A549 (cell line): ENCODE measurements at regions not wholly inside any gene's neighbourhood (a gene's known extent, or its start where the extent isn't known, plus 50 kb on each side); places are given as distances from the start of the nearest gene placed in this dataset.

Source experiments
- ATAC-seq, 2 experiments: fragments of 200-7000 bp in 1 of 2; fragments of >200 bp in 1 of 2; cut with Nextera tagmentation in 1 of 2; cut with Tn5 transposase in 1 of 2; 3 replicates each; pipeline versions ENCODE4 v1.8.0 to v1.9.1; 2018 to 2020; ENCODE audit warnings: mild to moderate bottlenecking in 1 of 2, moderate library complexity in 1 of 2
- CTCF ChIA-PET: fragments of 300-600 bp; sonication (Branson Sonifier 250); formaldehyde crosslinking; extraction: SDS; loops from one replicate; lab custom pipeline; 2021; ENCODE audit warnings: antibody characterized with exemption, inconsistent platforms; lab: Yijun Ruan, JAX
- POLR2A ChIA-PET: fragments of 350-600 bp; formaldehyde crosslinking; extraction: SDS; loops from one replicate; lab custom pipeline; 2021; ENCODE audit warnings: antibody characterized with exemption, inconsistent platforms; lab: Yijun Ruan, JAX
- DNase-seq, 2 experiments: peaks; one replicate each; pipeline versions ENCODE4 v3.0.0 to v3.0.0-alpha.2; 2011 to 2016; ENCODE audit warnings: low read depth in 1 of 2, low spot score in 1 of 2
- FAIRE-seq: peaks from 2 replicates; lab custom pipeline; 2011; peaks lifted over from hg19 to GRCh38; lab: Jason Lieb, UNC
- H3K27ac ChIP-seq, 2 experiments: fragments of >200 bp; sonication (Bioruptor Twin); formaldehyde crosslinking; 3 replicates each; pipeline ENCODE4 v1.5.1; 2016 to 2017
- H3K4me1 ChIP-seq: fragments of >200 bp; sonication (Bioruptor Twin); formaldehyde crosslinking; 3 replicates; pipeline ENCODE4 v1.6.1; 2016
- H3K4me2 ChIP-seq: fragments of >200 bp; sonication (Bioruptor Twin); formaldehyde crosslinking; 3 replicates; pipeline ENCODE4 v1.6.1; 2016
- H3K4me3 ChIP-seq: fragments of >200 bp; sonication (Bioruptor Twin); formaldehyde crosslinking; 3 replicates; pipeline ENCODE4 v1.5.1; 2016
- H3K9me3 ChIP-seq: fragments of >200 bp; sonication (Bioruptor Twin); formaldehyde crosslinking; 3 replicates; pipeline ENCODE4 v1.6.1; 2016
- CBX8 ChIP-seq: fragments of 200-600 bp; sonication (generic); IDR thresholded peaks from 2 replicates; pipeline ENCODE4 v1.6.1; 2016
- CEBPB ChIP-seq, 2 experiments: fragments of >200 bp in 1 of 2; sonication (Bioruptor Twin) in 1 of 2; formaldehyde crosslinking in 1 of 2; IDR thresholded peaks; 2 replicates each; pipeline ENCODE4 v1.6.1; 2012 to 2016
- CHD2 ChIP-seq: fragments of 150-350 bp; IDR thresholded peaks from 2 replicates; pipeline ENCODE4 v1.6.1; 2014; ENCODE audit warnings: low read length; ENCODE audit not compliant: partially characterized antibody
- EHF ChIP-seq: fragments of 250-450 bp; sonication (Bioruptor Pico); IDR thresholded peaks from 2 replicates; pipeline ENCODE4 v1.5.0; 2020; ENCODE audit warnings: mild to moderate bottlenecking
- EHMT2 ChIP-seq: fragments of 200-600 bp; sonication (generic); IDR thresholded peaks from 2 replicates; pipeline ENCODE4 v1.6.1; 2016; ENCODE audit warnings: antibody characterized with exemption, low read depth, mild to moderate bottlenecking, moderate library complexity
- EP300 ChIP-seq, 2 experiments: fragments of >200 bp; sonication (Bioruptor Twin); formaldehyde crosslinking; IDR thresholded peaks; 2 replicates in 1 of 2; 3 replicates in 1 of 2; pipeline ENCODE4 v1.6.1; 2016 to 2017
- FOSL2 ChIP-seq, 2 experiments: fragments of 450-650 bp in 1 of 2; fragments of >200 bp in 1 of 2; sonication (Bioruptor Twin) in 1 of 2; formaldehyde crosslinking; IDR thresholded peaks; 2 replicates each; pipeline versions ENCODE4 v1.5.0 to v1.6.1; 2016 to 2020; ENCODE audit warnings: mild to moderate bottlenecking in 1 of 2, moderate library complexity in 1 of 2
- FOXS1 ChIP-seq: fragments of 250-450 bp; sonication (Bioruptor Pico); IDR thresholded peaks from 2 replicates; pipeline ENCODE4 v1.5.0; 2020; ENCODE audit warnings: mild to moderate bottlenecking, moderate library complexity
- GATA3 ChIP-seq: IDR thresholded peaks from 2 replicates; pipeline ENCODE4 v1.6.1; 2012; ENCODE audit warnings: borderline replicate concordance
- HDAC2 ChIP-seq: fragments of 200-600 bp; sonication (generic); IDR thresholded peaks from 2 replicates; pipeline ENCODE4 v1.6.1; 2016
- HES2 ChIP-seq: fragments of >200 bp; sonication (Bioruptor Twin); formaldehyde crosslinking; IDR thresholded peaks from 2 replicates; pipeline ENCODE4 v1.6.1; 2016
- HEYL ChIP-seq: fragments of 250-450 bp; sonication (Bioruptor Pico); IDR thresholded peaks from 2 replicates; pipeline ENCODE4 v1.8.0; 2021; ENCODE audit warnings: mild to moderate bottlenecking, moderate library complexity
- HOXA7 ChIP-seq: fragments of 250-450 bp; sonication (Bioruptor Pico); IDR thresholded peaks from 2 replicates; pipeline ENCODE4 v1.5.0; 2020; ENCODE audit warnings: mild to moderate bottlenecking, moderate library complexity
- HOXB13 ChIP-seq: fragments of 250-450 bp; sonication (Bioruptor Pico); IDR thresholded peaks from 2 replicates; pipeline ENCODE4 v1.5.0; 2020; ENCODE audit warnings: low read depth, mild to moderate bottlenecking, moderate library complexity
- HOXB5 ChIP-seq: fragments of 250-450 bp; sonication (Bioruptor Pico); IDR thresholded peaks from 2 replicates; pipeline ENCODE4 v1.5.0; 2020; ENCODE audit warnings: mild to moderate bottlenecking, moderate library complexity
- JUN ChIP-seq, 2 experiments: fragments of >200 bp; sonication (Bioruptor Twin); formaldehyde crosslinking; IDR thresholded peaks; 2 replicates in 1 of 2; 3 replicates in 1 of 2; pipeline ENCODE4 v1.6.1; 2016 to 2017
- JUNB ChIP-seq: fragments of >200 bp; sonication (Bioruptor Twin); formaldehyde crosslinking; IDR thresholded peaks from 2 replicates; pipeline ENCODE4 v1.6.1; 2016
- KDM1A ChIP-seq: fragments of 200-600 bp; sonication (generic); IDR thresholded peaks from 2 replicates; pipeline ENCODE4 v1.6.1; 2016; ENCODE audit warnings: low read depth, mild to moderate bottlenecking
- KDM5A ChIP-seq: fragments of 200-600 bp; sonication (generic); IDR thresholded peaks from 2 replicates; pipeline ENCODE4 v1.6.1; 2016; ENCODE audit warnings: antibody characterized with exemption, mild to moderate bottlenecking
- MAFK ChIP-seq: fragments of 450-650 bp; IDR thresholded peaks from 2 replicates; pipeline ENCODE4 v1.6.1; 2014; ENCODE audit not compliant: partially characterized antibody
- MAZ ChIP-seq: fragments of 150-350 bp; IDR thresholded peaks from 2 replicates; pipeline ENCODE4 v1.6.1; 2014; ENCODE audit warnings: antibody characterized with exemption, low read depth, low read length, borderline replicate concordance
- MYC ChIP-seq: IDR thresholded peaks from 2 replicates; pipeline ENCODE4 v1.6.1; 2012; ENCODE audit warnings: mild to moderate bottlenecking, inconsistent platforms, low read length, improper control_type of control experiment, borderline replicate concordance
- NFE2L2 ChIP-seq: fragments of 150-350 bp; conservative IDR thresholded peaks from 2 replicates; pipeline ENCODE4 v1.6.1; 2014; ENCODE audit warnings: low read length
- NR3C1 ChIP-seq: fragments of >200 bp; sonication (Bioruptor Twin); formaldehyde crosslinking; IDR thresholded peaks from 3 replicates; pipeline ENCODE4 v1.6.1; 2017
- POLR2AphosphoS2 ChIP-seq: conservative IDR thresholded peaks from 2 replicates; pipeline ENCODE4 v1.6.1; 2012; ENCODE audit warnings: low read length, improper control_type of control experiment, inconsistent platforms
- TP53 ChIP-seq: fragments of 250-450 bp; sonication (Bioruptor Pico); IDR thresholded peaks from 2 replicates; pipeline ENCODE4 v1.5.0; 2021; ENCODE audit warnings: mild to moderate bottlenecking, moderate library complexity
- ZFP36 ChIP-seq: fragments of 450-650 bp; IDR thresholded peaks from 2 replicates; pipeline ENCODE4 v1.6.1; 2014; ENCODE audit warnings: borderline replicate concordance; ENCODE audit not compliant: partially characterized antibody
- ZNF302 ChIP-seq: fragments of 250-450 bp; sonication (Bioruptor Pico); IDR thresholded peaks from 2 replicates; pipeline ENCODE4 v1.9.0; 2021; ENCODE audit warnings: inconsistent platforms, mild to moderate bottlenecking, moderate library complexity
- ZSCAN20 ChIP-seq: fragments of 250-450 bp; sonication (Bioruptor Pico); IDR thresholded peaks from 2 replicates; pipeline ENCODE4 v1.8.0; 2022; ENCODE audit warnings: mild to moderate bottlenecking, moderate library complexity
- WGBS: methylation state at CpG from one replicate; pipeline ENCODE4 v1.1.6; 2017; ENCODE audit errors: missing lambda C conversion rate; 5-methylcytosine and 5-hydroxymethylcytosine counted together
- TF ChIP-seq, protein P1 (sequence below): IDR thresholded peaks from 2 replicates; pipeline ENCODE4 v1.6.1; 2012
- TF ChIP-seq, protein P2 (sequence below): fragments of 250-450 bp; sonication (Bioruptor Pico); IDR thresholded peaks from 2 replicates; pipeline ENCODE4 v1.5.0; 2020; ENCODE audit warnings: low read depth, mild to moderate bottlenecking, moderate library complexity
- TF ChIP-seq, protein P3 (sequence below): fragments of 150-350 bp; IDR thresholded peaks from 2 replicates; pipeline ENCODE4 v1.6.1; 2014; ENCODE audit warnings: low read depth, mild to moderate bottlenecking, low read length

GRCh38 chr2:198285216-198285615, 480.8 kb downstream of the PLCL1 start:
- DNase-seq (no peak), FAIRE-seq (no peak), ATAC-seq (0 out of 6 replicates have a peak, but pooled peaks of 1 of the 2 experiments have one; percentile 19)
- Histone ChIP-seq H3K9me3 (no peaks in the 10 kb centered on the region), H3K4me2 (no peak overlapping the region), H3K27ac (no peak overlapping the region), H3K4me1 (no peaks in the 10 kb centered on the region), H3K4me3 (no peak overlapping the region)
- ChIA-PET CTCF (interaction anchor here (2.5 kb wide), 1 partner anchor 12 kb away, joined by 13 read pairs; no protein-coding TSS in a partner anchor), POLR2A (no interaction called here)
- WGBS: 10% methylated on average over 5 of the region's 5 CpGs
- TF ChIP-seq ZFP36 (no peak), NFE2L2 (no peak)
- TF ChIP-seq, protein P1, sequence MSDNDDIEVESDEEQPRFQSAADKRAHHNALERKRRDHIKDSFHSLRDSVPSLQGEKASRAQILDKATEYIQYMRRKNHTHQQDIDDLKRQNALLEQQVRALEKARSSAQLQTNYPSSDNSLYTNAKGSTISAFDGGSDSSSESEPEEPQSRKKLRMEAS: no peak

DNA sequence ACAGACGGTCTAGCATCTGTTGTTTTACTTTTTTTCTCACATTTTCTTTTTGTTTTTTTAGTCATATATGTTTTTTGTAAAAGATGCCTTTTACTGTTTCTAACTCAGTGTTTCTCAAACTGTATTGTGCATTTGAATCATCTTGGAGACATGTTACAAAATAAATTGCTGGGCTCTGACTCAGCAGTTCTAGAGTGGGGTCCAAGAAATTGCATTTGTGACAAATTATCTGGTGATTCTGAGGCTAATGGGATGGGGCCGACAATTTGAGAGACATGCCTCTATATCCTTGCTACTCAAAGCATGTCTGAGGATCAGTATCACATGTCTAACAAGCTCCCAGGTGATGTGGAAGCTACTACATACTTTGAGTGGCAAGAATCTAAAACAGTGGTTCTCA, 478.8 kb downstream of the PLCL1 start:
- CTCF ChIA-PET: no interaction called here

GRCh38 chr2:198282061-198282460, 477.7 kb downstream of the PLCL1 start:
- FAIRE-seq (no peak), ATAC-seq (no peak), DNase-seq (no peak)
- 13% methylated on average over 3 of the region's 3 CpGs for WGBS
- CTCF ChIA-PET: interaction anchor here (1.3 kb wide), 1 partner anchor 15 kb away, joined by 3 read pairs; no protein-coding TSS in a partner anchor
- Histone ChIP-seq H3K4me1 (no peaks in the 10 kb centered on the region), H3K9me3 (no peaks in the 10 kb centered on the region), H3K27ac (no peak overlapping the region), H3K4me2 (no peak overlapping the region), H3K4me3 (no peak overlapping the region)
- TF ChIP-seq MYC: no peak
- no peak for TF ChIP-seq EHMT2
- TF ChIP-seq JUNB: no peak
- TF ChIP-seq FOXS1 (CRISPR knock-in tag): no peak
- TF ChIP-seq MAZ: no peak
- no peak for TF ChIP-seq EP300 (IDR thresholded peaks at IDR 0.05)
- TF ChIP-seq CEBPB (IDR thresholded peaks at IDR 0.05): no peak
- TF ChIP-seq KDM1A: no peak
- no peak for TF ChIP-seq GATA3
- no peak for TF ChIP-seq POLR2AphosphoS2
- TF ChIP-seq HDAC2: no peak
- TF ChIP-seq, protein P2, sequence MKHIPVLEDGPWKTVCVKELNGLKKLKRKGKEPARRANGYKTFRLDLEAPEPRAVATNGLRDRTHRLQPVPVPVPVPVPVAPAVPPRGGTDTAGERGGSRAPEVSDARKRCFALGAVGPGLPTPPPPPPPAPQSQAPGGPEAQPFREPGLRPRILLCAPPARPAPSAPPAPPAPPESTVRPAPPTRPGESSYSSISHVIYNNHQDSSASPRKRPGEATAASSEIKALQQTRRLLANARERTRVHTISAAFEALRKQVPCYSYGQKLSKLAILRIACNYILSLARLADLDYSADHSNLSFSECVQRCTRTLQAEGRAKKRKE (CRISPR knock-in tag): no peak
- no peak for TF ChIP-seq FOSL2 (IDR thresholded peaks at IDR 0.05)
- TF ChIP-seq FOSL2 (CRISPR knock-in tag; IDR thresholded peaks at IDR 0.05): no peak
- TF ChIP-seq ZSCAN20 (CRISPR knock-in tag): no peak
- no peak for TF ChIP-seq KDM5A
- TF ChIP-seq JUN (IDR thresholded peaks at IDR 0.05): no peak
- POLR2A ChIA-PET: no interaction called here

More for the DNA sequence above, 478.8 kb downstream of the PLCL1 start:
- TF ChIP-seq CBX8 (0 out of 2 replicates have a peak, but pooled peaks have one; percentile 65), NR3C1 (no peak), MAFK (peak; percentile 62), HOXB13 (CRISPR knock-in tag) (no peak)
- Histone ChIP-seq H3K4me3 (no peak overlapping the region), H3K27ac (no peak overlapping the region), H3K9me3 (no peaks in the 10 kb centered on the region), H3K4me2 (no peak overlapping the region), H3K4me1 (no peaks in the 10 kb centered on the region)
- WGBS: 3% methylated on average over 2 of the region's 2 CpGs
- FAIRE-seq (no peak), ATAC-seq (no peak), DNase-seq (no peak)
- POLR2A ChIA-PET: no interaction called here

DNA sequence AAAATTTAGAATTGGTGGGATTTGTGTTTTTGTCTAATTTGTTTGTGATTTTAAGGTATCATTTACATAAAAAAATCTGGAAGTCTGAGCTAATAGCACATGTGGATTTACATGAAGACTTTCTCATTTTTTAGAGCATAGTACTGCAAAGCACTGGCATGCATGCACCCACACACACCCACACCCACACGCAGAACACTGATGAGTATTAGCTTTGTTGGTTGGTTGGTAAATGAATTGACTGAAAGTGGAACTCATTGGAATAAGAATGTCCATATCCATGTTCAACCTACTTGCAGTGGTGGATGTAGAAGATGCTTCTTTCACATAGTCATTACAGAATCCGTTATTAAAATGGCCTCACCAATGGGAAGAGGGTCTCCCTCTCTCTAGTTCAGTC, 475.8 kb downstream of the PLCL1 start:
- Histone ChIP-seq H3K4me3 (no peak overlapping the region), H3K27ac (no peak overlapping the region), H3K4me1 (no peaks in the 10 kb centered on the region), H3K9me3 (no peaks in the 10 kb centered on the region), H3K4me2 (no peak overlapping the region)
- no peak for ATAC-seq
- TF ChIP-seq CEBPB (IDR thresholded peaks at IDR 0.05): no peak
- TF ChIP-seq MAFK: no peak
- TF ChIP-seq, protein P3, sequence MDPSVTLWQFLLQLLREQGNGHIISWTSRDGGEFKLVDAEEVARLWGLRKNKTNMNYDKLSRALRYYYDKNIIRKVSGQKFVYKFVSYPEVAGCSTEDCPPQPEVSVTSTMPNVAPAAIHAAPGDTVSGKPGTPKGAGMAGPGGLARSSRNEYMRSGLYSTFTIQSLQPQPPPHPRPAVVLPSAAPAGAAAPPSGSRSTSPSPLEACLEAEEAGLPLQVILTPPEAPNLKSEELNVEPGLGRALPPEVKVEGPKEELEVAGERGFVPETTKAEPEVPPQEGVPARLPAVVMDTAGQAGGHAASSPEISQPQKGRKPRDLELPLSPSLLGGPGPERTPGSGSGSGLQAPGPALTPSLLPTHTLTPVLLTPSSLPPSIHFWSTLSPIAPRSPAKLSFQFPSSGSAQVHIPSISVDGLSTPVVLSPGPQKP: no peak
- no peak for TF ChIP-seq HES2
- no peak for TF ChIP-seq HOXA7
- TF ChIP-seq CHD2: no peak
- no peak for TF ChIP-seq KDM5A
- no peak for TF ChIP-seq HEYL (CRISPR knock-in tag)
- TF ChIP-seq, protein P1: no peak
- no peak for TF ChIP-seq ZNF302 (CRISPR knock-in tag)
- no peak for TF ChIP-seq EHF
- no peak for TF ChIP-seq FOXS1 (CRISPR knock-in tag)
- TF ChIP-seq HOXB5 (CRISPR knock-in tag): no peak
- no peak for TF ChIP-seq CBX8
- no peak for TF ChIP-seq TP53 (CRISPR knock-in tag)
- 18% methylated on average over 2 of the region's 2 CpGs for WGBS
- no peak for DNase-seq
- ChIA-PET CTCF (no interaction called here), POLR2A (no interaction called here)
- no peak for FAIRE-seq
